WTC11 (cell line): ENCODE measurements at regions not wholly inside any gene's neighbourhood (a gene's known extent, or its start where the extent isn't known, plus 50 kb on each side); places are given as distances from the start of the nearest gene placed in this dataset.

Experiments used
- ATAC-seq: fragments of 200-7000 bp; cut with Tn5 transposase; 2 replicates; pipeline ENCODE4 v1.10.0; 2021; ENCODE audit warnings: mild to moderate bottlenecking, moderate library complexity
- CTCF ChIA-PET: fragments of 300-600 bp; sonication (Branson Sonifier 250); formaldehyde crosslinking; loops from one replicate; lab custom pipeline; 2021; ENCODE audit warnings: antibody characterized with exemption; lab: Charles Lee
- POLR2A ChIA-PET: fragments of 350-600 bp; sonication (Branson Sonifier 250); formaldehyde crosslinking; loops from one replicate; lab custom pipeline; 2021; ENCODE audit warnings: antibody characterized with exemption; lab: Charles Lee
- DNase-seq: peaks from one replicate; pipeline ENCODE4 v3.0.0; 2021; ENCODE audit warnings: low spot score
- H3K27ac Mint-ChIP-seq: 2 replicates; pipeline ENCODE4 v1.8.0; 2021; ENCODE audit warnings: mixed read lengths
- H3K27me3 Mint-ChIP-seq: 2 replicates; pipeline ENCODE4 v1.8.0; 2021; ENCODE audit warnings: low read depth, mild to moderate bottlenecking, moderate library complexity, mixed read lengths
- H3K36me3 Mint-ChIP-seq: 2 replicates; pipeline ENCODE4 v1.8.0; 2021; ENCODE audit warnings: mixed read lengths
- H3K4me1 Mint-ChIP-seq: 2 replicates; pipeline ENCODE4 v1.8.0; 2022; ENCODE audit warnings: mixed read lengths
- H3K4me3 Mint-ChIP-seq: 2 replicates; pipeline ENCODE4 v1.8.0; 2021; ENCODE audit warnings: mild to moderate bottlenecking, moderate library complexity, mixed read lengths
- H3K9me3 Mint-ChIP-seq: 2 replicates; pipeline ENCODE4 v1.8.0; 2021; ENCODE audit warnings: mixed read lengths
- CDX4 ChIP-seq: fragments of 250-450 bp; sonication (Bioruptor Pico); IDR thresholded peaks from 2 replicates; pipeline ENCODE4 v1.9.0; 2021; ENCODE audit warnings: moderate library complexity, mild to moderate bottlenecking, inconsistent platforms, borderline replicate concordance
- FOXP1 ChIP-seq: sonication (generic); formaldehyde crosslinking; IDR thresholded peaks from 2 replicates; pipeline ENCODE4 v1.8.0; 2022; ENCODE audit warnings: missing genetic modification reagents, mild to moderate bottlenecking, moderate library complexity, borderline replicate concordance
- HMGA2 ChIP-seq: fragments of 250-450 bp; sonication (Bioruptor Pico); IDR thresholded peaks from 2 replicates; pipeline ENCODE4 v1.4.0; 2021; ENCODE audit warnings: mild to moderate bottlenecking, moderate library complexity
- IRF2 ChIP-seq: sonication (generic); formaldehyde crosslinking; IDR thresholded peaks from 2 replicates; pipeline ENCODE4 v1.8.0; 2022; ENCODE audit warnings: low read depth, missing genetic modification reagents, borderline replicate concordance
- MYBL2 ChIP-seq: sonication (generic); formaldehyde crosslinking; IDR thresholded peaks from 2 replicates; pipeline ENCODE4 v1.8.1; 2023; ENCODE audit warnings: mild to moderate bottlenecking, moderate library complexity, missing genetic modification reagents
- NR2C2 ChIP-seq: sonication (generic); formaldehyde crosslinking; IDR thresholded peaks from 2 replicates; pipeline ENCODE4 v1.8.0; 2022; ENCODE audit warnings: mild to moderate bottlenecking, missing genetic modification reagents
- PREB ChIP-seq: sonication (generic); formaldehyde crosslinking; IDR thresholded peaks from 2 replicates; pipeline ENCODE4 v1.8.1; 2022; ENCODE audit warnings: mild to moderate bottlenecking, missing genetic modification reagents, moderate library complexity, borderline replicate concordance
- PRRX2 ChIP-seq: fragments of 250-450 bp; sonication (Bioruptor Pico); IDR thresholded peaks from 2 replicates; pipeline ENCODE4 v1.8.0; 2021; ENCODE audit warnings: mild to moderate bottlenecking
- SOX15 ChIP-seq: fragments of 250-450 bp; sonication (Bioruptor Pico); IDR thresholded peaks from 2 replicates; pipeline ENCODE4 v1.9.0; 2021; ENCODE audit warnings: mild to moderate bottlenecking
- STAT6 ChIP-seq: sonication (generic); formaldehyde crosslinking; conservative IDR thresholded peaks from 2 replicates; pipeline ENCODE4 v1.8.1; 2023; ENCODE audit warnings: mild to moderate bottlenecking, low read depth, missing genetic modification reagents, moderate library complexity
- TCF7 ChIP-seq: sonication (generic); formaldehyde crosslinking; IDR thresholded peaks from 2 replicates; pipeline ENCODE4 v1.8.0; 2022; ENCODE audit warnings: mild to moderate bottlenecking, low read depth, missing genetic modification reagents, moderate library complexity
- TEAD1 ChIP-seq: sonication (generic); formaldehyde crosslinking; IDR thresholded peaks from 2 replicates; pipeline ENCODE4 v1.8.0; 2022; ENCODE audit warnings: mild to moderate bottlenecking, missing genetic modification reagents
- ZBTB21 ChIP-seq: sonication (generic); formaldehyde crosslinking; IDR thresholded peaks from 2 replicates; pipeline ENCODE4 v1.8.1; 2023; ENCODE audit warnings: mild to moderate bottlenecking, missing genetic modification reagents, borderline replicate concordance
- ZNF121 ChIP-seq: sonication (generic); formaldehyde crosslinking; IDR thresholded peaks from 2 replicates; pipeline ENCODE4 v1.8.0; 2023; ENCODE audit warnings: missing genetic modification reagents
- ZNF263 ChIP-seq: sonication (generic); formaldehyde crosslinking; IDR thresholded peaks from 2 replicates; pipeline ENCODE4 v1.8.1; 2022; ENCODE audit warnings: low read depth, mild to moderate bottlenecking, moderate library complexity, missing genetic modification reagents
- ZNF416 ChIP-seq: fragments of 250-450 bp; sonication (Bioruptor Pico); IDR thresholded peaks from 2 replicates; pipeline ENCODE4 v1.9.0; 2021; ENCODE audit warnings: mild to moderate bottlenecking, inconsistent platforms
- TF ChIP-seq, protein P1 (sequence below): sonication (generic); formaldehyde crosslinking; IDR thresholded peaks from 2 replicates; pipeline ENCODE4 v1.8.0; 2022; ENCODE audit warnings: mild to moderate bottlenecking, missing genetic modification reagents
- TF ChIP-seq, protein P2 (sequence below): sonication (generic); formaldehyde crosslinking; IDR thresholded peaks from 2 replicates; pipeline ENCODE4 v1.8.1; 2022; ENCODE audit warnings: missing genetic modification reagents, borderline replicate concordance
- TF ChIP-seq, protein P3 (sequence below): sonication (generic); formaldehyde crosslinking; IDR thresholded peaks from 2 replicates; pipeline ENCODE4 v1.8.0; 2022; ENCODE audit warnings: mild to moderate bottlenecking, missing genetic modification reagents
- TF ChIP-seq, protein P4 (sequence below): sonication (generic); formaldehyde crosslinking; IDR thresholded peaks from 2 replicates; pipeline ENCODE4 v1.8.1; 2023; ENCODE audit warnings: mild to moderate bottlenecking, missing genetic modification reagents, borderline replicate concordance

DNA sequence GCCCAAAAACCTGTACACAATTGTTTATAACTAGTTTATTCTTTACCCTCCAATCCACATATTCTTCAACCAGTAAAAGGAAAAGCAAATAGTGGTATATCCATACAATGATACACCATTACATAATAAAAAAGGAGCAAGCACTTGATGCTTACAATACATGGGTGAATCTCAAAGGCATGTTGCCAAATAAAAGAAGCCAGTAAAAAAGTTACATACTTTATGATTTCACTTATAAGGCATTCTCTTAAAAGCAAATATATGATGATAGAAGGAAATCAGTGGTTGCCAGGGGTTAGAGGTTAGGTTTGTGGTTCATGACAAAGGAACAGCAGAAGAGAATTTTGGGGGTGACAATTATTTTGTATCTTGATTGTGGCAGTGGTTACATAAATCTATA lies 896.1 kb upstream of the LCORL start:
- Mint-ChIP-seq H3K36me3 (peaks cover 15% of the 10 kb centered on the region), H3K27me3 (no peaks in the 10 kb centered on the region), H3K4me3 (no peak overlapping the region), H3K27ac (no peak overlapping the region)
- POLR2A ChIA-PET, result no interaction called here
- DNase-seq, result no peak
- CTCF ChIA-PET, result no interaction called here
- TF ChIP-seq ZNF416 (CRISPR knock-in tag) (no peak), HMGA2 (CRISPR knock-in tag) (no peak), PRRX2 (CRISPR knock-in tag) (no peak), ZNF121 (CRISPR knock-in tag) (no peak), MYBL2 (no peak), SOX15 (CRISPR knock-in tag) (no peak), STAT6 (CRISPR knock-in tag) (no peak), ZNF263 (CRISPR knock-in tag) (no peak), CDX4 (no peak), ZBTB21 (CRISPR knock-in tag) (no peak), IRF2 (CRISPR knock-in tag) (no peak), NR2C2 (CRISPR knock-in tag) (no peak), TCF7 (no peak), PREB (CRISPR knock-in tag) (no peak), TEAD1 (no peak), FOXP1 (CRISPR knock-in tag) (no peak)
- TF ChIP-seq, protein P1, sequence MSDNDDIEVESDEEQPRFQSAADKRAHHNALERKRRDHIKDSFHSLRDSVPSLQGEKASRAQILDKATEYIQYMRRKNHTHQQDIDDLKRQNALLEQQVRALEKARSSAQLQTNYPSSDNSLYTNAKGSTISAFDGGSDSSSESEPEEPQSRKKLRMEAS, result no peak
- TF ChIP-seq, protein P2, sequence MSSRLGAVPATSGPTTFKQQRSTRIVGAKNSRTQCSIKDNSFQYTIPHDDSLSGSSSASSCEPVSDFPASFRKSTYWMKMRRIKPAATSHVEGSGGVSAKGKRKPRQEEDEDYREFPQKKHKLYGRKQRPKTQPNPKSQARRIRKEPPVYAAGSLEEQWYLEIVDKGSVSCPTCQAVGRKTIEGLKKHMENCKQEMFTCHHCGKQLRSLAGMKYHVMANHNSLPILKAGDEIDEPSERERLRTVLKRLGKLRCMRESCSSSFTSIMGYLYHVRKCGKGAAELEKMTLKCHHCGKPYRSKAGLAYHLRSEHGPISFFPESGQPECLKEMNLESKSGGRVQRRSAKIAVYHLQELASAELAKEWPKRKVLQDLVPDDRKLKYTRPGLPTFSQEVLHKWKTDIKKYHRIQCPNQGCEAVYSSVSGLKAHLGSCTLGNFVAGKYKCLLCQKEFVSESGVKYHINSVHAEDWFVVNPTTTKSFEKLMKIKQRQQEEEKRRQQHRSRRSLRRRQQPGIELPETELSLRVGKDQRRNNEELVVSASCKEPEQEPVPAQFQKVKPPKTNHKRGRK (CRISPR knock-in tag), result no peak
- TF ChIP-seq, protein P3, sequence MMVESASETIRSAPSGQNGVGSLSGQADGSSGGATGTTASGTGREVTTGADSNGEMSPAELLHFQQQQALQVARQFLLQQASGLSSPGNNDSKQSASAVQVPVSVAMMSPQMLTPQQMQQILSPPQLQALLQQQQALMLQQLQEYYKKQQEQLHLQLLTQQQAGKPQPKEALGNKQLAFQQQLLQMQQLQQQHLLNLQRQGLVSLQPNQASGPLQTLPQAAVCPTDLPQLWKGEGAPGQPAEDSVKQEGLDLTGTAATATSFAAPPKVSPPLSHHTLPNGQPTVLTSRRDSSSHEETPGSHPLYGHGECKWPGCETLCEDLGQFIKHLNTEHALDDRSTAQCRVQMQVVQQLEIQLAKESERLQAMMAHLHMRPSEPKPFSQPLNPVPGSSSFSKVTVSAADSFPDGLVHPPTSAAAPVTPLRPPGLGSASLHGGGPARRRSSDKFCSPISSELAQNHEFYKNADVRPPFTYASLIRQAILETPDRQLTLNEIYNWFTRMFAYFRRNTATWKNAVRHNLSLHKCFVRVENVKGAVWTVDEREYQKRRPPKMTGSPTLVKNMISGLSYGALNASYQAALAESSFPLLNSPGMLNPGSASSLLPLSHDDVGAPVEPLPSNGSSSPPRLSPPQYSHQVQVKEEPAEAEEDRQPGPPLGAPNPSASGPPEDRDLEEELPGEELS (CRISPR knock-in tag), result no peak
- TF ChIP-seq, protein P4, sequence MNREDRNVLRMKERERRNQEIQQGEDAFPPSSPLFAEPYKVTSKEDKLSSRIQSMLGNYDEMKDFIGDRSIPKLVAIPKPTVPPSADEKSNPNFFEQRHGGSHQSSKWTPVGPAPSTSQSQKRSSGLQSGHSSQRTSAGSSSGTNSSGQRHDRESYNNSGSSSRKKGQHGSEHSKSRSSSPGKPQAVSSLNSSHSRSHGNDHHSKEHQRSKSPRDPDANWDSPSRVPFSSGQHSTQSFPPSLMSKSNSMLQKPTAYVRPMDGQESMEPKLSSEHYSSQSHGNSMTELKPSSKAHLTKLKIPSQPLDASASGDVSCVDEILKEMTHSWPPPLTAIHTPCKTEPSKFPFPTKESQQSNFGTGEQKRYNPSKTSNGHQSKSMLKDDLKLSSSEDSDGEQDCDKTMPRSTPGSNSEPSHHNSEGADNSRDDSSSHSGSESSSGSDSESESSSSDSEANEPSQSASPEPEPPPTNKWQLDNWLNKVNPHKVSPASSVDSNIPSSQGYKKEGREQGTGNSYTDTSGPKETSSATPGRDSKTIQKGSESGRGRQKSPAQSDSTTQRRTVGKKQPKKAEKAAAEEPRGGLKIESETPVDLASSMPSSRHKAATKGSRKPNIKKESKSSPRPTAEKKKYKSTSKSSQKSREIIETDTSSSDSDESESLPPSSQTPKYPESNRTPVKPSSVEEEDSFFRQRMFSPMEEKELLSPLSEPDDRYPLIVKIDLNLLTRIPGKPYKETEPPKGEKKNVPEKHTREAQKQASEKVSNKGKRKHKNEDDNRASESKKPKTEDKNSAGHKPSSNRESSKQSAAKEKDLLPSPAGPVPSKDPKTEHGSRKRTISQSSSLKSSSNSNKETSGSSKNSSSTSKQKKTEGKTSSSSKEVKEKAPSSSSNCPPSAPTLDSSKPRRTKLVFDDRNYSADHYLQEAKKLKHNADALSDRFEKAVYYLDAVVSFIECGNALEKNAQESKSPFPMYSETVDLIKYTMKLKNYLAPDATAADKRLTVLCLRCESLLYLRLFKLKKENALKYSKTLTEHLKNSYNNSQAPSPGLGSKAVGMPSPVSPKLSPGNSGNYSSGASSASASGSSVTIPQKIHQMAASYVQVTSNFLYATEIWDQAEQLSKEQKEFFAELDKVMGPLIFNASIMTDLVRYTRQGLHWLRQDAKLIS (CRISPR knock-in tag), result no peak
- TF ChIP-seq, all 79 proteins: peak for 0
- Mint-ChIP-seq H3K9me3 (peaks cover 24% of the 10 kb centered on the region), H3K4me1 (no peaks in the 10 kb centered on the region)
- ATAC-seq, result no peak
